Stimulated activated CD8-positive, alpha-beta memory T cell treated with anti-CD3 and anti-CD28 coated beads, Interleukin-12 subunit alpha, Interleukin-12 subunit beta, amount 100 ng/mL, for 24 hours (primary cell): ENCODE measurements at regions not wholly inside any gene's neighbourhood (a gene's known extent, or its start where the extent isn't known, plus 50 kb on each side); places are given as distances from the start of the nearest gene placed in this dataset.

Experiments
- DNase-seq: peaks from one replicate; pipeline ENCODE4 v3.0.0-alpha.2; 2020; ENCODE audit errors: extremely low read depth

GRCh38 chr5:82807021-82807420 lies 270.2 kb downstream of the TMEM167A start:
- no peak for DNase-seq

- DNase-seq, result no peak
Measured at GRCh38 chr5:82806513-82806912, 270.7 kb downstream of the TMEM167A start.

GRCh38 chr5:82804155-82804690 lies 273.0 kb downstream of the TMEM167A start:
- no peak for DNase-seq

- DNase-seq, result no peak
Measured at GRCh38 chr5:82802954-82803353, 274.2 kb downstream of the TMEM167A start.

GRCh38 chr5:82800826-82801225 lies 276.4 kb downstream of the TMEM167A start:
- DNase-seq, result no peak

GRCh38 chr5:82799361-82800077 lies 277.7 kb downstream of the TMEM167A start:
- DNase-seq, result no peak

GRCh38 chr5:82798676-82799075 lies 278.5 kb downstream of the TMEM167A start:
- DNase-seq, result no peak

GRCh38 chr5:82796643-82797416 lies 280.4 kb downstream of the TMEM167A start:
- no peak for DNase-seq

- DNase-seq, result no peak
Measured at GRCh38 chr5:82794876-82795275, 282.3 kb downstream of the TMEM167A start.

- no peak for DNase-seq
Measured at GRCh38 chr5:82793808-82794419, 283.3 kb downstream of the TMEM167A start.

- no peak for DNase-seq
Measured at GRCh38 chr5:82792096-82792495, 285.1 kb downstream of the TMEM167A start.

GRCh38 chr5:82789095-82789494 lies 288.1 kb downstream of the TMEM167A start:
- no peak for DNase-seq

GRCh38 chr5:82786748-82787147 lies 290.4 kb downstream of the TMEM167A start:
- no peak for DNase-seq

- DNase-seq, result no peak
Measured at GRCh38 chr5:82785882-82786509, 291.2 kb downstream of the TMEM167A start.

- DNase-seq, result no peak
Measured at GRCh38 chr5:82785456-82785855, 291.7 kb downstream of the TMEM167A start.

- no peak for DNase-seq
Measured at GRCh38 chr5:82784521-82784920, 292.7 kb downstream of the TMEM167A start.

GRCh38 chr5:82777106-82777505 lies 300.1 kb downstream of the TMEM167A start:
- DNase-seq, result no peak

- no peak for DNase-seq
Measured at GRCh38 chr5:82772281-82772680, 304.9 kb downstream of the TMEM167A start.

GRCh38 chr5:82766206-82766605 lies 311.0 kb downstream of the TMEM167A start:
- no peak for DNase-seq

- DNase-seq, result no peak
Measured at GRCh38 chr5:82765765-82766164, 311.4 kb downstream of the TMEM167A start.

- no peak for DNase-seq
Measured at GRCh38 chr5:82760856-82761255, 316.3 kb downstream of the TMEM167A start.

- DNase-seq, result no peak
Measured at GRCh38 chr5:82758881-82759280, 318.3 kb downstream of the TMEM167A start.
